Neural cell (in vitro differentiated cells): ENCODE measurements at regions not wholly inside any gene's neighbourhood (a gene's known extent, or its start where the extent isn't known, plus 50 kb on each side); places are given as distances from the start of the nearest gene placed in this dataset.
"Not testable (repeated sequence)": the region's sequence is repeated elsewhere in the genome, so short reads cannot be mapped to it uniquely, and the experiment has no call there.

Experiments used
- H2AFZ ChIP-seq: fragments of 200-600, 300-800 bp; sonication (generic), shearing (Covaris generic); 2 replicates; pipeline ENCODE4 v1.6.0; 2014; ENCODE audit warnings: low read depth, mild to moderate bottlenecking, antibody characterized with exemption, low read length, moderate library complexity
- H3F3A ChIP-seq: fragments of 200-600 bp; shearing (Covaris generic); 2 replicates; pipeline ENCODE4 v1.6.1; 2016; ENCODE audit warnings: mild to moderate bottlenecking, moderate library complexity, mixed read lengths, antibody characterized with exemption, low read length; ENCODE audit not compliant: insufficient read depth, poor library complexity, severe bottlenecking
- H3K27ac ChIP-seq: fragments of 200-600, 300-800 bp; sonication (generic), shearing (Covaris generic); 2 replicates; pipeline ENCODE4 v1.5.1; 2014; ENCODE audit warnings: mild to moderate bottlenecking, low read length, moderate library complexity
- H3K27me3 ChIP-seq: fragments of 300-800, 200-600 bp; sonication (generic), shearing (Covaris generic); 2 replicates; pipeline ENCODE4 v1.6.0; 2014; ENCODE audit warnings: mild to moderate bottlenecking, low read depth, low read length, moderate library complexity; ENCODE audit not compliant: insufficient read depth
- H3K36me3 ChIP-seq: fragments of 300-800, 200-600 bp; sonication (generic), shearing (Covaris generic); 2 replicates; pipeline ENCODE4 v1.5.1; 2014; ENCODE audit warnings: mild to moderate bottlenecking, antibody characterized with exemption, low read length, moderate library complexity; ENCODE audit not compliant: insufficient read depth
- H3K4me2 ChIP-seq: fragments of 300-800, 200-600 bp; sonication (generic), shearing (Covaris generic); 2 replicates; pipeline ENCODE4 v1.6.0; 2014; ENCODE audit warnings: mild to moderate bottlenecking, low read length
- H3K4me3 ChIP-seq: fragments of 300-800, 200-600 bp; sonication (generic), shearing (Covaris generic); 2 replicates; pipeline ENCODE4 v1.5.1; 2014; ENCODE audit warnings: mild to moderate bottlenecking, low read length, moderate library complexity
- H3K79me2 ChIP-seq: fragments of 200-600 bp; shearing (Covaris generic); replicated peaks from 2 replicates; pipeline ENCODE4 v1.6.0; 2014; ENCODE audit warnings: mild to moderate bottlenecking, low read length, moderate library complexity; ENCODE audit not compliant: insufficient read depth
- H3K9ac ChIP-seq: fragments of 300-800, 200-600 bp; sonication (generic), shearing (Covaris generic); 2 replicates; pipeline ENCODE4 v1.6.1; 2016; ENCODE audit warnings: mild to moderate bottlenecking, low read length, mixed read lengths
- H3K9me2 ChIP-seq: fragments of 200-600 bp; shearing (Covaris generic); 2 replicates; pipeline ENCODE4 v1.6.1; 2016; ENCODE audit warnings: mild to moderate bottlenecking, low read length, mixed read lengths; ENCODE audit not compliant: insufficient read depth
- H3K9me3 ChIP-seq: fragments of 200-600, 300-800 bp; sonication (generic), shearing (Covaris generic); 2 replicates; pipeline ENCODE4 v1.6.1; 2016; ENCODE audit warnings: mild to moderate bottlenecking, mixed run types, low read length, moderate library complexity, mixed read lengths
- H4K20me1 ChIP-seq: fragments of 200-600 bp; shearing (Covaris generic); 2 replicates; pipeline ENCODE4 v1.6.1; 2016; ENCODE audit warnings: mild to moderate bottlenecking, mixed run types; ENCODE audit not compliant: insufficient read depth
- EP300 ChIP-seq: fragments of 450-650 bp; conservative IDR thresholded peaks from 2 replicates; pipeline ENCODE4 v1.6.1; 2014; ENCODE audit warnings: antibody characterized with exemption, mild to moderate bottlenecking, moderate library complexity; ENCODE audit not compliant: poor library complexity, severe bottlenecking
- EZH2 ChIP-seq: fragments of 200-600, 300-800 bp; shearing (Covaris generic), sonication (generic); IDR thresholded peaks from 2 replicates; pipeline ENCODE4 v1.6.1; 2014; ENCODE audit warnings: antibody characterized with exemption, low read length, borderline replicate concordance, mild to moderate bottlenecking; ENCODE audit not compliant: insufficient read depth, poor library complexity, severe bottlenecking
- MXI1 ChIP-seq: fragments of 450-650 bp; conservative IDR thresholded peaks from 2 replicates; pipeline ENCODE4 v1.6.1; 2014; ENCODE audit warnings: antibody characterized with exemption, mild to moderate bottlenecking; ENCODE audit not compliant: poor library complexity, severe bottlenecking
- POLR2AphosphoS5 ChIP-seq: IDR thresholded peaks from 2 replicates; pipeline ENCODE4 v1.6.1; 2012
- RAD21 ChIP-seq: fragments of 450-650 bp; conservative IDR thresholded peaks from 2 replicates; pipeline ENCODE4 v1.6.1; 2014; ENCODE audit warnings: antibody characterized with exemption, mild to moderate bottlenecking, moderate library complexity
- SMC3 ChIP-seq: fragments of 450-650 bp; conservative IDR thresholded peaks from 2 replicates; pipeline ENCODE4 v1.6.1; 2014; ENCODE audit warnings: antibody characterized with exemption, mild to moderate bottlenecking, moderate library complexity; ENCODE audit not compliant: poor library complexity
- TAF1 ChIP-seq: IDR thresholded peaks from 2 replicates; pipeline ENCODE4 v1.6.1; 2012; ENCODE audit warnings: low read depth
- TF ChIP-seq, protein P1 (sequence below): IDR thresholded peaks from 2 replicates; pipeline ENCODE4 v1.6.1; 2012; ENCODE audit warnings: borderline replicate concordance
- TF ChIP-seq, protein P2 (sequence below): fragments of 450-650 bp; IDR thresholded peaks from 2 replicates; pipeline ENCODE4 v1.5.1; 2014; ENCODE audit warnings: antibody characterized with exemption, mild to moderate bottlenecking, moderate library complexity; ENCODE audit not compliant: poor library complexity, severe bottlenecking

DNA sequence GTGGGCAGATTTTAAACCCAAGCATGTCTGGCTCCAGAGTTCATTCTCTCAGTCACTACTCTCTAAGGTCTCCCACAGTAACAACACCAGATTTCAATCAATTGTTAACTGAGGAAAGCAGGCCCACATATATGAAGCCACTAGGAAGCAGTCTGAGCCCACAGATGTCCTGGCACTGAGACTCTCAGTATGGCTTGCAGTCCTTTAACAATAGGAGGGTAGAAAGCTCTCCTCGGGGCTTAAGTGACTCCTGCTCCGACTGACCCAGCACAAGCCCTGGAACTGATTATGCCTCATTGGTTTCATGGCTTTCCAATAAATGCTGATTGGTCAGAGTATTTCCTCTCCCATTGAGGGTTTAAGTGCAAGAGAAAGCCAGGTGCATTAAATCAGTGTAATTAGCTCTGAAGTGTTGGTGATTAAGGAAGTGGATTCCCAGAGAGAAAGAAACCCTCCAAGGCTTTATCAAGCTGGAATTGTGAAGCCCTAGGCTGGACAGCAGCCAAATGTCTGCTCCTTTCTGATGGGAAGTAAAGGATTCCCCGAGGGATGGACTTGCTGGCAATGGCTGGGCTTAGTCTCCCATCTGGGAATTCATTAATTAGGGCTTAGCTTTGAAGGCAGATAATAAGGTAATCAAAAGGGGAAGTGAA, 76.6 kb upstream of the PROKR2 start:
- no peaks in the 10 kb centered on the region for H3K79me2 ChIP-seq
- no peaks in the 10 kb centered on the region for H3K36me3 ChIP-seq
- H4K20me1 ChIP-seq, result no peaks in the 10 kb centered on the region
- H3K4me2 ChIP-seq, result no peak overlapping the region
- peaks cover 5% of the 10 kb centered on the region for H3K27me3 ChIP-seq
- no peak overlapping the region for H2AFZ ChIP-seq
- no peak overlapping the region for H3K9ac ChIP-seq
- no peak overlapping the region for H3K4me3 ChIP-seq
- TF ChIP-seq SMC3 (no peak), EP300 (no peak), POLR2AphosphoS5 (no peak), EZH2 (no peak), RAD21 (no peak), TAF1 (no peak), MXI1 (no peak)
- TF ChIP-seq, protein P1, sequence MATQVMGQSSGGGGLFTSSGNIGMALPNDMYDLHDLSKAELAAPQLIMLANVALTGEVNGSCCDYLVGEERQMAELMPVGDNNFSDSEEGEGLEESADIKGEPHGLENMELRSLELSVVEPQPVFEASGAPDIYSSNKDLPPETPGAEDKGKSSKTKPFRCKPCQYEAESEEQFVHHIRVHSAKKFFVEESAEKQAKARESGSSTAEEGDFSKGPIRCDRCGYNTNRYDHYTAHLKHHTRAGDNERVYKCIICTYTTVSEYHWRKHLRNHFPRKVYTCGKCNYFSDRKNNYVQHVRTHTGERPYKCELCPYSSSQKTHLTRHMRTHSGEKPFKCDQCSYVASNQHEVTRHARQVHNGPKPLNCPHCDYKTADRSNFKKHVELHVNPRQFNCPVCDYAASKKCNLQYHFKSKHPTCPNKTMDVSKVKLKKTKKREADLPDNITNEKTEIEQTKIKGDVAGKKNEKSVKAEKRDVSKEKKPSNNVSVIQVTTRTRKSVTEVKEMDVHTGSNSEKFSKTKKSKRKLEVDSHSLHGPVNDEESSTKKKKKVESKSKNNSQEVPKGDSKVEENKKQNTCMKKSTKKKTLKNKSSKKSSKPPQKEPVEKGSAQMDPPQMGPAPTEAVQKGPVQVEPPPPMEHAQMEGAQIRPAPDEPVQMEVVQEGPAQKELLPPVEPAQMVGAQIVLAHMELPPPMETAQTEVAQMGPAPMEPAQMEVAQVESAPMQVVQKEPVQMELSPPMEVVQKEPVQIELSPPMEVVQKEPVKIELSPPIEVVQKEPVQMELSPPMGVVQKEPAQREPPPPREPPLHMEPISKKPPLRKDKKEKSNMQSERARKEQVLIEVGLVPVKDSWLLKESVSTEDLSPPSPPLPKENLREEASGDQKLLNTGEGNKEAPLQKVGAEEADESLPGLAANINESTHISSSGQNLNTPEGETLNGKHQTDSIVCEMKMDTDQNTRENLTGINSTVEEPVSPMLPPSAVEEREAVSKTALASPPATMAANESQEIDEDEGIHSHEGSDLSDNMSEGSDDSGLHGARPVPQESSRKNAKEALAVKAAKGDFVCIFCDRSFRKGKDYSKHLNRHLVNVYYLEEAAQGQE, result no peak
- TF ChIP-seq, protein P2, sequence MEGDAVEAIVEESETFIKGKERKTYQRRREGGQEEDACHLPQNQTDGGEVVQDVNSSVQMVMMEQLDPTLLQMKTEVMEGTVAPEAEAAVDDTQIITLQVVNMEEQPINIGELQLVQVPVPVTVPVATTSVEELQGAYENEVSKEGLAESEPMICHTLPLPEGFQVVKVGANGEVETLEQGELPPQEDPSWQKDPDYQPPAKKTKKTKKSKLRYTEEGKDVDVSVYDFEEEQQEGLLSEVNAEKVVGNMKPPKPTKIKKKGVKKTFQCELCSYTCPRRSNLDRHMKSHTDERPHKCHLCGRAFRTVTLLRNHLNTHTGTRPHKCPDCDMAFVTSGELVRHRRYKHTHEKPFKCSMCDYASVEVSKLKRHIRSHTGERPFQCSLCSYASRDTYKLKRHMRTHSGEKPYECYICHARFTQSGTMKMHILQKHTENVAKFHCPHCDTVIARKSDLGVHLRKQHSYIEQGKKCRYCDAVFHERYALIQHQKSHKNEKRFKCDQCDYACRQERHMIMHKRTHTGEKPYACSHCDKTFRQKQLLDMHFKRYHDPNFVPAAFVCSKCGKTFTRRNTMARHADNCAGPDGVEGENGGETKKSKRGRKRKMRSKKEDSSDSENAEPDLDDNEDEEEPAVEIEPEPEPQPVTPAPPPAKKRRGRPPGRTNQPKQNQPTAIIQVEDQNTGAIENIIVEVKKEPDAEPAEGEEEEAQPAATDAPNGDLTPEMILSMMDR, result no peak
- no peaks in the 10 kb centered on the region for H3K9me2 ChIP-seq
- H3K9me3 ChIP-seq, result no peaks in the 10 kb centered on the region
- no peak overlapping the region for H3K27ac ChIP-seq
- no peaks in the 10 kb centered on the region for H3F3A ChIP-seq

DNA sequence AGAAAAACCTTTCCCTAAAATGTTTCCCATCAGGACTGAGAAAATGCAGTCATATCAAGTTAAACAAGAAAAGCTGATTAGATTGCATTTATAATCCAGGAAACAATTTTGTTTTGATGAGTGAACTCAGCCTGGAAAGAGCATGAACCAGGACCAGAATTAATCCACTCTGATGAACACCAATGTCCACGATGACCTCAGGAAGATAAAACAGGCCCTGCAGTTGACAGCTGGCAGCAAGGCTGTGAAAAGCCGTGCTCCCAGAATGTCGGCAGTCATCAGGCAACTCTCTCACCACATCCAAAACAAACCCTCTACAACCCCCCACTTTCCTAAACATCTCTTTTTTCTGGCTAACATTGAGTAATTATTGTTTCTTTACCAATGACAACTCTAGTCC, 74.0 kb upstream of the PROKR2 start:
- no peaks in the 10 kb centered on the region for H3K9me3 ChIP-seq
- no peak overlapping the region for H3K4me3 ChIP-seq
- H4K20me1 ChIP-seq, result no peaks in the 10 kb centered on the region
- H3K9me2 ChIP-seq, result no peaks in the 10 kb centered on the region
- no peak overlapping the region for H3K9ac ChIP-seq
- TF ChIP-seq EZH2 (no peak), RAD21 (no peak), MXI1 (no peak), POLR2AphosphoS5 (no peak), SMC3 (no peak), TAF1 (no peak), EP300 (no peak)
- TF ChIP-seq, protein P2, result no peak
- TF ChIP-seq, protein P1, result no peak
- no peaks in the 10 kb centered on the region for H3F3A ChIP-seq
- H3K4me2 ChIP-seq, result no peak overlapping the region
- H3K27me3 ChIP-seq, result peaks cover 9% of the 10 kb centered on the region
- H3K27ac ChIP-seq, result no peak overlapping the region
- H3K79me2 ChIP-seq, result no peaks in the 10 kb centered on the region
- H3K36me3 ChIP-seq, result no peaks in the 10 kb centered on the region
- no peak overlapping the region for H2AFZ ChIP-seq

DNA sequence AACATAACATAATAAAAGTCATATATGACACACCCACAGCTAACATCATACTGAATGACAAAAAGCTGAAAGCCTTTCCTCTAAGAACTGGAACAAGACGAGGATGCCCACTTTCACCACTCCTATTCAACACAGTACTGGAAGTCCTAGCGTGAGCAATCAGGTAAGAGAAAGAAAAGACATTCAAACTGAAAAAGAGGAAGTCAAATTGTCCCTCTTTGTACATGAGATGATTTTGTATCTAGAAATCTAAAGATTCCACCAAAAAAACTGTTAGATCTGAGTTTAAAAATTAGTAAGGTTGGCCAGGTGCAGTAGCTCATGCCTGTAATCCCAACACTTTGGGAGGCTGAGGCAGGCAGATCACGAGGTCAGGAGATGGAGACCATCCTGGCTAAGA, 70.1 kb upstream of the PROKR2 start:
- H3K4me2 ChIP-seq, H4K20me1 ChIP-seq, H3K36me3 ChIP-seq, H3K79me2 ChIP-seq, H3K9me2 ChIP-seq, H2AFZ ChIP-seq, H3K4me3 ChIP-seq, H3F3A ChIP-seq, H3K27me3 ChIP-seq, H3K27ac ChIP-seq, H3K9ac ChIP-seq, H3K9me3 ChIP-seq: not testable (repeated sequence)
